T-cell (primary cell): ENCODE measurements at regions not wholly inside any gene's neighbourhood (a gene's known extent, or its start where the extent isn't known, plus 50 kb on each side); places are given as distances from the start of the nearest gene placed in this dataset.

ENCODE experiments used
- ATAC-seq, 4 experiments: fragments of 200-7000 bp in 3 of 4; fragments of 150-1000 bp in 1 of 4; cut with Tn5 transposase; replicated peaks in 1 of 4; 1 replicate in 3 of 4; 2 replicates in 1 of 4; pipeline ENCODE4 v1.10.0; 2021; ENCODE audit warnings: moderate library complexity in 3 of 4, mild to moderate bottlenecking in 2 of 4, moderate number of reproducible peaks in 1 of 4
- CTCF ChIA-PET, 2 donors: fragments of 300-600 bp; sonication (Branson Sonifier 250); formaldehyde crosslinking; loops; one replicate each; lab custom pipeline; 2022; ENCODE audit warnings: antibody characterized with exemption in 2 of 2; lab: Charles Lee
- POLR2A ChIA-PET, 2 donors: fragments of 300-600 bp; sonication (Branson Sonifier 250); formaldehyde crosslinking; loops; one replicate each; lab custom pipeline; 2022; ENCODE audit warnings: antibody characterized with exemption in 2 of 2; lab: Charles Lee
- DNase-seq, 35 experiments: peaks; one replicate each; pipeline versions ENCODE4 v3.0.0 to v3.0.0-alpha.2; 2013 to 2023
- H3K27ac ChIP-seq: one replicate; pipeline ENCODE4 v1.5.1; 2013; ENCODE audit warnings: low read length
- H3K27me3 ChIP-seq, 2 experiments: replicated peaks in 1 of 2; 1 replicate in 1 of 2; 2 replicates in 1 of 2; pipeline versions ENCODE4 v1.6.1 to v1.7.0; 2013; ENCODE audit warnings: low read length in 1 of 2, mixed read lengths in 1 of 2; ENCODE audit not compliant: control insufficient read depth in 2 of 2, insufficient read depth in 2 of 2; ENCODE audit errors: extremely low read depth in 1 of 2
- H3K36me3 ChIP-seq, 2 donors: 1 replicate in 1 of 2; 2 replicates in 1 of 2; pipeline versions ENCODE4 v1.6.1 to v1.7.0; 2013; ENCODE audit warnings: low read length in 1 of 2; ENCODE audit not compliant: control insufficient read depth in 2 of 2, insufficient read depth in 1 of 2; ENCODE audit errors: extremely low read depth in 1 of 2
- H3K4me1 ChIP-seq, 2 experiments: 1 replicate in 1 of 2; 2 replicates in 1 of 2; pipeline versions ENCODE4 v1.6.1 to v1.7.0; 2013; ENCODE audit warnings: low read length in 2 of 2, mixed read lengths in 1 of 2; ENCODE audit not compliant: insufficient read depth in 2 of 2, control insufficient read depth in 1 of 2; ENCODE audit errors: extremely low read depth in 1 of 2
- H3K4me3 ChIP-seq, 2 donors: 1 replicate in 1 of 2; 2 replicates in 1 of 2; pipeline versions ENCODE4 v1.5.1 to v1.7.0; 2013; ENCODE audit warnings: mild to moderate bottlenecking in 2 of 2, low read length in 1 of 2, moderate library complexity in 1 of 2; ENCODE audit not compliant: control insufficient read depth in 1 of 2; ENCODE audit errors: extremely low read depth in 1 of 2
- H3K9me3 ChIP-seq: 2 replicates; pipeline ENCODE4 v1.7.0; 2013
- H3K27ac Mint-ChIP-seq, 2 donors: one replicate each; pipeline ENCODE4 v1.8.0; 2020 to 2021; ENCODE audit warnings: mild to moderate bottlenecking in 2 of 2, mixed read lengths in 2 of 2
- H3K27me3 Mint-ChIP-seq, 2 donors: one replicate each; pipeline ENCODE4 v1.8.0; 2021 to 2022; ENCODE audit warnings: mixed read lengths in 2 of 2
- H3K36me3 Mint-ChIP-seq: one replicate; pipeline ENCODE4 v1.8.0; 2021; ENCODE audit warnings: mixed read lengths
- H3K4me1 Mint-ChIP-seq, 3 donors: one replicate each; pipeline ENCODE4 v1.8.0; 2020 to 2022; ENCODE audit warnings: mixed read lengths in 3 of 3, mild to moderate bottlenecking in 1 of 3
- H3K4me3 Mint-ChIP-seq, 3 donors: one replicate each; pipeline ENCODE4 v1.8.0; 2020 to 2022; ENCODE audit warnings: mild to moderate bottlenecking in 3 of 3, mixed read lengths in 3 of 3, moderate library complexity in 3 of 3
- H3K9me3 Mint-ChIP-seq, 3 donors: one replicate each; pipeline ENCODE4 v1.8.0; 2020 to 2022; ENCODE audit warnings: mixed read lengths in 3 of 3
- WGBS: methylation state at CpG from one replicate; pipeline ENCODE4 v1.1.5; 2013; ENCODE audit warnings: missing lambda C conversion rate; ENCODE audit not compliant: insufficient coverage; 5-methylcytosine and 5-hydroxymethylcytosine counted together

DNA sequence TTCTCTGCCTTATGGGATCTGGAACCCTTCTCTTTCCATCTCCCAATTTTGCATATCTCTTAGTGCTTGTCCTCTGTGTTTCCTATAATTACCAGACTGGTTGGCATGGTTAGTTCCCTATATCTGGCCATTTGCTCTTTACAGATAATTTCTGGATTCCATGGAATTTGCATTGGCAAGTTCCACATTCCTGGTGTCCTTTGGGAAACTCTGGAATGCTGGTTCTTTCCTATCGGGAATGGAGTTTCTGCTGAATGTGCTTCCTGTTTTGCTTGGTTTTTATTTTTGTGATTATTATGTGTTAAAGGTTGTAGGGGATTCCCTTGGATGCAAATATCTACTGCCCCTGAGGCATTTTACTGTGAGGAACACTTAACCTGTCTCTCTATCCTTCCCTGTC lies 193.0 kb upstream of the BTG1 start:
- CTCF ChIA-PET, result no interaction called here
- Mint-ChIP-seq H3K36me3 (no peaks in the 10 kb centered on the region), H3K27ac (no peak overlapping the region), H3K9me3 (no peaks in the 10 kb centered on the region), H3K27me3 (no peaks in the 10 kb centered on the region), H3K4me1 (peaks cover 24 to 33% (median 27%) of the 10 kb centered on the region in 3 donors), H3K4me3 (no peak overlapping the region)
- peaks cover 0 to 12% of the 10 kb centered on the region in 2 experiments for H3K4me1 ChIP-seq
- no peak for ATAC-seq
- H3K4me3 ChIP-seq, result no peak overlapping the region
- H3K27me3 ChIP-seq, result no peaks in the 10 kb centered on the region
- H3K9me3 ChIP-seq, result no peaks in the 10 kb centered on the region
- POLR2A ChIA-PET, result interaction anchor here in 1 of 2 donors (0.6 kb wide), 1 partner anchor 48 kb away, joined by 3 read pairs; no protein-coding TSS in a partner anchor
- no peaks in the 10 kb centered on the region for H3K36me3 ChIP-seq
- H3K27ac ChIP-seq, result no peak overlapping the region
- WGBS, result no CpG with 5 or more reads among the region's 1 CpG
- no peak for DNase-seq

DNA sequence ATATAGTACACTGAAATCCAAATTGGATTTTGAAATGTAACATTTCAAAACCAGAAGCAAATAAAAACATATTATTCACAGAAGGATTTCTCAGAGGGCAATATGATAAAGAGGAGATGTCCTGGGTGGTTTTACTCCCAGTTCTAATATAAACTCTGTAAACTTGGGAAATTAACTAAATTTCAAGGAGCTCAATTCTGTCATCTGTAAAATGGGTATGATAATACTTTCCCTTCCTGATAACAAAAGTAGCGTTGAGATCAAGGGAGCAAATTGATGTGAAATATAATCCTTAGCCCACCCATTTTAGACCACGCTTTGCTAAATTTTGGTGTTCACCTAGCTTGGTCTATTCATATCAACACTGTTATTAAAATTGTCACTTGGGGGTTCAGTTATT lies 192.5 kb upstream of the BTG1 start:
- ChIA-PET POLR2A (interaction anchor here in 1 of 2 donors (0.6 kb wide), 1 partner anchor 47 kb away, joined by 3 read pairs; no protein-coding TSS in a partner anchor), CTCF (interaction anchor here in 1 of 2 donors (0.6 kb wide), 1 partner anchor 339 kb away, joined by 3 read pairs; no protein-coding TSS in a partner anchor)
- H3K27ac Mint-ChIP-seq, result no peak overlapping the region
- Histone ChIP-seq H3K36me3 (no peaks in the 10 kb centered on the region), H3K27ac (no peak overlapping the region), H3K4me1 (peaks cover 2 to 16% of the 10 kb centered on the region in 2 experiments), H3K4me3 (no peak overlapping the region), H3K9me3 (no peaks in the 10 kb centered on the region), H3K27me3 (no peaks in the 10 kb centered on the region)
- H3K4me1 Mint-ChIP-seq, result peaks cover 30 to 38% (median 33%) of the 10 kb centered on the region in 3 donors
- WGBS, result no CpG with 5 or more reads among the region's 2 CpGs
- no peaks in the 10 kb centered on the region for H3K9me3 Mint-ChIP-seq
- H3K36me3 Mint-ChIP-seq, result no peaks in the 10 kb centered on the region
- H3K4me3 Mint-ChIP-seq, result no peak overlapping the region
- no peak for ATAC-seq
- no peak for DNase-seq
- no peaks in the 10 kb centered on the region for H3K27me3 Mint-ChIP-seq

DNA sequence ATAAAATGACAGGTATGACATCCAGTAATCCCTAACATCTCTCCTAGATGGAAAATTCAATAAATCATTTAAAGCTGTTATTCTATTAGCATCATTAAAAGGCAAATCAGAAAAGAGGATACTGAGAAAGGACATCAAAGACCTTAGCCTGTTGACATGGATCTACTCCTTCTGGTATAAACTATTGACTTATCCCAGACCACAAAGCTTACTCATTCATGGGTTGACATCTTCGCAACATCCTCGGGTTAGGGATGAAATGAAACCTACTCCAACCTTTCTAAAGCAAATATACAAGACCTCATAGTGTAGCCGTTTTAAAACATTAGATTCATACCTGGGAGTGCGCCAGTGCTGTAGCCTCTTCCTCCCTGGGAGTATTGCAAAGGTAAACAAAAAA lies 191.5 kb upstream of the BTG1 start:
- peaks cover 12 to 24% of the 10 kb centered on the region in 2 experiments for H3K4me1 ChIP-seq
- no peaks in the 10 kb centered on the region for H3K27me3 ChIP-seq
- DNase-seq, result no peak
- ATAC-seq, result no peak
- no peak overlapping the region for H3K27ac ChIP-seq
- no peaks in the 10 kb centered on the region for H3K27me3 Mint-ChIP-seq
- WGBS, result 100% methylated on average over 2 of the region's 4 CpGs
- no peak overlapping the region for H3K4me3 Mint-ChIP-seq
- H3K36me3 ChIP-seq, result no peaks in the 10 kb centered on the region
- no peak overlapping the region for H3K27ac Mint-ChIP-seq
- no peaks in the 10 kb centered on the region for H3K9me3 Mint-ChIP-seq
- peaks cover 39 to 43% (median 42%) of the 10 kb centered on the region in 3 donors for H3K4me1 Mint-ChIP-seq
- H3K9me3 ChIP-seq, result no peaks in the 10 kb centered on the region
- ChIA-PET POLR2A (interaction anchor here in 1 of 2 donors (0.6 kb wide), 1 partner anchor 13 kb away, joined by 8 read pairs; no protein-coding TSS in a partner anchor), CTCF (interaction anchor here in 1 of 2 donors (0.9 kb wide), 1 partner anchor 13 kb away, joined by 3 read pairs; no protein-coding TSS in a partner anchor)
- no peak overlapping the region for H3K4me3 ChIP-seq
- H3K36me3 Mint-ChIP-seq, result no peaks in the 10 kb centered on the region

DNA sequence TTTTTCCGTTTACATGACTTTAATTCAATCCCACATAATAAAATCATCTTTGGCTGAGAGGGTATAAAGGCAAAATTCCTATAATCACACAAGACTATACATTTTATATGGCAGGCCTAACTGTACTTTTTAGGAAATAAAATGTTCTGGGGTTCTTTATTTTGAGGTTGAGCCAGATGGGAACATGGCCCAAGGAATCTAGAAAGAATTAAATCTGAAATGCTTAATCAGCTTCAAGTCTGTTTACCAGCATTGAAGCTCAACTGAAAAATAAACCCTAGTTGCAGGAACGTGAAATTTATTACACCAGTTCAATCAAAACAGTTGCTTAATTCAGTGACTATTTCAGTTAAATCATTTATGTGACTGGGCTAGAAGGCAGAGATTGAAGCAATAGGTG lies 191.0 kb upstream of the BTG1 start:
- ChIA-PET CTCF (no interaction called here), POLR2A (interaction anchor here in 1 of 2 donors (0.6 kb wide), 1 partner anchor 13 kb away, joined by 8 read pairs; no protein-coding TSS in a partner anchor)
- Histone ChIP-seq H3K36me3 (no peaks in the 10 kb centered on the region), H3K9me3 (no peaks in the 10 kb centered on the region), H3K4me3 (no peak overlapping the region), H3K4me1 (peaks cover 12 to 28% of the 10 kb centered on the region in 2 experiments), H3K27ac (no peak overlapping the region), H3K27me3 (no peaks in the 10 kb centered on the region)
- DNase-seq (no peak), ATAC-seq (no peak)
- Mint-ChIP-seq H3K9me3 (no peaks in the 10 kb centered on the region), H3K4me1 (peaks cover 40 to 46% (median 42%) of the 10 kb centered on the region in 3 donors), H3K27ac (peak overlapping the region in 1 of 2 donors; percentile 30), H3K4me3 (no peak overlapping the region), H3K27me3 (no peaks in the 10 kb centered on the region), H3K36me3 (no peaks in the 10 kb centered on the region)
- WGBS, result no CpG with 5 or more reads among the region's 2 CpGs

DNA sequence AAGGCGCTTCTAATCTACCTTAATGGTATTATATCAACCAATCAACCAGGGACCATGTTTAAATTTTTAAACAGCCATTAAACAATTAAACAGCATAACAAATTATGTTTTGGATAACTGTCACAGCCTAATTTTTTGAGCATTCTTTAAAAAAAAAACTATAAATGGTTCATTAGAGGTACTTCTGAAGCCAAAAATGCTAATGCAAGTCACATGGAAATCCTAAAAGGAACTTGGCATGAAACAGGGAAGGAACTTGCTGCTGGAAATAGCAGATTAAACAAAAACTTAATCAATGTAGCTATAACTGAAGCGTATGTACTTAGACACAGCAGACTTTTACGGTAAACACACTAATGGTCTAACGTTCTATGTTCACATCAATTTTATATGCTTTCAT lies 190.2 kb upstream of the BTG1 start:
- H3K27me3 Mint-ChIP-seq, result no peaks in the 10 kb centered on the region
- ATAC-seq, result no peak
- DNase-seq, result no peak
- peaks cover 34 to 37% (median 36%) of the 10 kb centered on the region in 3 donors for H3K4me1 Mint-ChIP-seq
- H3K9me3 Mint-ChIP-seq, result no peaks in the 10 kb centered on the region
- no peaks in the 10 kb centered on the region for H3K9me3 ChIP-seq
- H3K4me1 ChIP-seq, result peaks cover 12 to 25% of the 10 kb centered on the region in 2 experiments
- 100% methylated on average over 3 of the region's 4 CpGs for WGBS
- H3K36me3 Mint-ChIP-seq, result no peaks in the 10 kb centered on the region
- no peak overlapping the region for H3K4me3 ChIP-seq
- no peak overlapping the region for H3K27ac ChIP-seq
- no peak overlapping the region for H3K4me3 Mint-ChIP-seq
- no peaks in the 10 kb centered on the region for H3K36me3 ChIP-seq
- ChIA-PET POLR2A (interaction anchor here in 1 of 2 donors (0.6 kb wide), 1 partner anchor 603 kb away, joined by 3 read pairs; no protein-coding TSS in a partner anchor), CTCF (no interaction called here)
- no peaks in the 10 kb centered on the region for H3K27me3 ChIP-seq
- no peak overlapping the region for H3K27ac Mint-ChIP-seq

DNA sequence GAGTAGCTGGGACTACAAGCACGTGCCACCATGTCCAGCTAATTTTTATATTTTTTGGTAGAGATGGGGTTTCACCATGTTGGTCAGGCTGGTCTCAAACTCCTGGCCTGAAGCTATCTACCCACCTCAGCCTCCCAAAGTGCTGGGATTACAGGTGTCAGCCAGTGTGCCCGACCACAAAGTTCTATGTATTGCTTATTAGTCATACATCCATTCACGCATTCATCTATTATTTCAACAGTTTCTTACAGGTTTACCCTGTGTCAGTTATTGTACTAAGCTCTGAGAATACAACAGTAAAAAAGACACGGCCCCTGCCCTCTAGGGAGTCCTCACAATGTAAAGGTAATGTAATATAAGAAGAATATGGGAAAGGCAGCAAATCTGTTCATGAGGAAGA lies 188.9 kb upstream of the BTG1 start:
- H3K4me1 ChIP-seq, result peaks cover 12 to 16% of the 10 kb centered on the region in 2 experiments
- ATAC-seq (no peak), DNase-seq (no peak)
- CTCF ChIA-PET, result no interaction called here
- peaks cover 29 to 41% (median 29%) of the 10 kb centered on the region in 3 donors for H3K4me1 Mint-ChIP-seq
- POLR2A ChIA-PET, result interaction anchor here in 1 of 2 donors (0.6 kb wide), 2 partner anchors 56 to 254 kb away, joined by 3 to 4 read pairs; no protein-coding TSS in a partner anchor
- no peak overlapping the region for H3K4me3 Mint-ChIP-seq
- H3K27ac ChIP-seq, result no peak overlapping the region
- H3K9me3 Mint-ChIP-seq, result no peaks in the 10 kb centered on the region
- H3K9me3 ChIP-seq, result no peaks in the 10 kb centered on the region
- no peak overlapping the region for H3K4me3 ChIP-seq
- H3K27ac Mint-ChIP-seq, result no peak overlapping the region
- H3K36me3 Mint-ChIP-seq, result no peaks in the 10 kb centered on the region
- no peaks in the 10 kb centered on the region for H3K36me3 ChIP-seq
- H3K27me3 ChIP-seq, result no peaks in the 10 kb centered on the region
- 100% methylated on average over 2 of the region's 4 CpGs for WGBS
- no peaks in the 10 kb centered on the region for H3K27me3 Mint-ChIP-seq
